ENCODE measurements at regions not wholly inside any gene's neighbourhood (a gene's known extent, or its start where the extent isn't known, plus 50 kb on each side); places are given as distances from the start of the nearest gene placed in this dataset.

DNA sequence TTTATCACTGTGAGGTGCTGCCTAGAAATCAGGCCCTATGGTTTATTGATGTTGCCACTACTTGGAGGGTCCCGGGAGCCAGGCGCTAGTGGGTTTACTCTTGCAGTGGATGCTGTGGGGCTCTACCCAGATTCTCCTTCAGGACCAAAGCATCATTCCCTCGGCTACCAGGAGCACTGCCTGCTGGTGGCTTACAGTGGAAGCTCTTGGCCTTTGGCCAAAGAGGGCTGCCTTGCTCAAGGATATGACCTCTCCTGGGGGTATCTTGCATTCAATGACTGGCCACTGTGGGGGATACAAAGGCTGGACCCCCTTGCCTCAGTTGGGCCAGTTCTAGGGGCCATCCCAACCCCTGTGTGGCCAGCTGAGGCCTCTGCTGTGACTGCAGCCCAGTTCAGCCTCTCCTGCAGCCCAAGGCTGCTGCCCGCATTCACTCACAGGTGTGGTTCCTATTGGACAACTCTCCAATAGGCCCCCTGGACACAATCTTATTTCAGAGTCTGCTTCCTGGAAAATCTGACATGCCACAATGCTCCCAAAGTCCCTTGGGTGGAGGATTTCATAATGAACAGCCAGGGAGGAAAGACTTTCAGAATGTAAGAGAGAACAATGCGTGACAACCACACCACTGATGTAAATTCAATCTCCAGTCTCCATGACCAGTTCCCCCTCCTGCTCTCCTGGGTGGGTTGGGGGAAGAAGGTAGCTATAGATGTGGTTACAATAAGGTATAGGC, 196.3 kb downstream of the SNX10 start:
- DNase-seq (ENCODE audit: low spot score) = no peak

DNA sequence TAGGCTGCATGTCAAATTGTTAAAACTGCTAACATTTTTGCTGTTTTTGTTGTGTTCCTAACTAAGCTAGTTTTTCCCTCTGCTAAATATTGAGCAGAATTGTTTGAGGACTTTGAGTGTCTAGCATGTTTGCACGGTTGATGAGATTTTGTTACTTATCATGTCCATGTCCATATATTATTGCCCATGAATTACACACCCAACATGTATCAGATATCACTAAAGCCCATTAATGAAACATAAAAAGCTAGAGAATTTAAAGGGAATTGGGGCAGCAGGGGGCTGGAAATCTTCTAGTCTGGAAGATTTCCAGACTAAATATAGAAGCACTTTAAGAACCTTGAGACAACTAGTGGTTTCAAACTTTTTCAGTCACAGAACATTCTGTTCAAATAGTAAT, 197.7 kb downstream of the SNX10 start:
- no peak for DNase-seq (ENCODE audit: low spot score)

DNA sequence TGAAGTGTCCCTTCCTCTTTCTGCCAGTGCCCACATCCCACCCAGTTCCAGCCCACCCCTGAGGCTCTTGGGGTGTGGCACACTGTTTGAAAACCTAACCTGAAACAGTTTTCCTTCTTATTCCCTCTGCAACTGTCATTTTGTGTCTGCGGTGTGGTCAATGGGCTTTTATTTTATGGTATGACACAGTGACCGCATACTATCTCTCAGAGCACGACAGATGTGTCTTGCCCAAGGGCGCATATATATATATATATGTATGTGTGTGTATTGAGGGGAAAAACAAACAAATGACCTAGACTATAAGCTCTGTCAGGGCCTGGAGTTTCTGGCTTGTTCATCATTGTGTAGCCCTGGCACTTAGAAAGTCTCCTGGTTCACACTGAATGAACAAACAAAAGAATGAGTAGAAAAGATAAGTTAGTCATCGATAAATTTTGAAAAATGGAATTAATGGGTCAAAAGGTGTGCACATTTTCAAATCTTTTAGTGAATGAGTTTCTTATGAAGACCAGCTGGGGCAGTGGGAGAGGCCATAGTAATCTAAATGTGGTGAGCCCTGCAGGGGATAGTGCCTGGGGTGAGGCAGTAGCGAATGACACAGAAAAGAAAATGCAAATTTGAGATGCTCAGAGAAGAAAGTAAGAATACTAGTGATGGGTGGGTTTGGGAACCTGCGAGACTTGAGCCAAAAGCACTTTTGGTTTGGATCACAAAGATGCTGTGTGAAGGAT, 198.4 kb downstream of the SNX10 start:
- no peak for DNase-seq (ENCODE audit: low spot score)

DNA sequence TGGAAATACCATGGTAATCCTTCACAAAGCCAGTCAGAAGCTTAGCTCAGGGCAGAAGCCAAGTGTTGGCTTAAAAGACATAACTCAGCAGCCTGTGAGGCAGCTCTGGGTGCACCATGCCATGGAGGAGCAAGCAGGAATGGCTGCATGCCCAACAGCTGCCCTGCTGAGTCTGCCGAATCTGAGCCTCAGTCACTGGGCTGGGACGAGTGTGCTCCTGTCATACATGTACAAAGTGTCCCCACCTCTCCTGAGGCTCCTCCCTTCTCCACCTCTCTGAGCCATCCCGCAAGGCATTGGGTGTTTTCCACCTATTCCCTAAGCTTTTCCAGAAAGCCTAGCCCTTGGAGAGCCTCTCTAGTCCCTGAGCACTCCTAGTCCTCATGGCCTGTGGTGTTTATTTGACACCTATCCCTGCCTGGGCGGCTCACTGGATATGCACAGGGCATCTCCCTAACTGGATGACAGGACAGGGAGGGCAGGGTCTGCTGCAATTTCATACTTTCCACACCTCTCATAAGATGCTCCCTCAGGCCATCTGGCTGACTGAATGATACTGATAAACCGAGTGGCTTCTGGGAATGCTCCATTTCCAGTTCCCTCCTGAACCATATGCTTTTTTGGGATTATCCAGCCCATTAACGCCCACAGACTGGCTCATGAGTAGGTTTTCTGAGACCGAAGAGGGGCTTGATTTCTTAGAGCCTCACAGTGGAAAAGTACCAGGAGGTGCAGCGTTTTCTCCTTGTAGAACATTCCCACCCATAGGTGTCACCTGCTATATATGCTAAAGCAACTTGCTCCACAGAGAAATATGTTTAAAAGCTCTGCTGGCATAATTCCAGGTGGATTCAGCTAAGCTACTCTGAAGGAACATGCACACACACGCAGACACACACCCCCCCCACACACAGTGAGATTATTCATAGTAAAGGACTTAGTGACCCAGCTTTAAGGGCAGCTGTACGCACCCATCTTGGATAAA, 199.3 kb downstream of the SNX10 start:
- DNase-seq (ENCODE audit: low spot score) = peak; percentile 25

DNA sequence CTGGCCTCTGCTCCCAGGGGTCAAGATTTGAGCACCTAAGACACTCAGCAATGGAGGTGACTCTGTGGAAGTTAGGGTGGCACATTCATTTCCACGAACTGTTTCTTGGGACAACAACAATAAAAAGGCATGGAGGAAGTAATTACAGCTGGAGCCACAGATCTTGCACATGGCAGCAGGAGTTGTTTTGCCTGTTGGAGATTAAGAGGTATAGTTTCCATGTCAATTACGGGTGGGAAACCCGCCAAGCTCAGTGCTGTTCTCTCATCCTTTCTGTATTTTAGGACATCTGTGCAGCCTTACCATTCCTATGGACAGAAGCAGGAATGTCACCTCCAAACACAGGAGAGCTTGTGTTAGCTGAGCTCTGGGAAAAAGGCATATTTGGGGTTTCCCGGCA, 201.2 kb downstream of the SNX10 start:
- no peak for DNase-seq (ENCODE audit: low spot score)

DNA sequence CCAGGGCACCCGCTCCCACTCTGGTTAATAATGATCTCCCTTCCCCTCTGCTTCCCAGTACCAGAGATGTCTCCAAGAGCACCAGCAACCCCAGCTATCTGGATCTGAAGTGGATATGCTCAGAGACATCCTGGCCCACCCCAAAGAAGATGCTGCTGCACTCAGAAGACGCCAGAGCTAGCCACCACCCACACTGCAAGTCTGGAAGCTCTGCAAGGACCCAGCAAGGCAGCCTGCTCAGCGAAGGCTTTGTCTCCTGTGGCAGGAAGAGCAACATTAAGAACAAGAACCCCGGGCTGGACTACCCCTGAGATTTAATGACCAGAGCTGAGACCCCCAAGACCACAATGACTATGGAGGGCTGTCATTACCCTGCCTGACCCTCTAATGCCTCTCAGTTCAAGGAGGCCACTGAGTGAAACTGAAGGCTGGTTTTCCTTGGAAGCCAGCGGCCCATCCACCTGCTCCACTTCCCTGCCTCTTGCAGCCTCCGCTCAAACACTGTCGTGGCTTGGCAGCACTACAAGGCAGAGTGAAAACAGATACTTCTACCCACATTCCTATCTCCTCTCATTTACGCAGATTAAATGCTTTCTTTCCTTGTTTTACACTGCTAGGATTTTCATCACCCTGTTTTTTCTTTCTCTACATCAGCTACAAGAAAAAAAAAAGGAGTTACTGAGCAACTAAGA, 202.2 kb downstream of the SNX10 start:
- no peak for DNase-seq (ENCODE audit: low spot score)

DNA sequence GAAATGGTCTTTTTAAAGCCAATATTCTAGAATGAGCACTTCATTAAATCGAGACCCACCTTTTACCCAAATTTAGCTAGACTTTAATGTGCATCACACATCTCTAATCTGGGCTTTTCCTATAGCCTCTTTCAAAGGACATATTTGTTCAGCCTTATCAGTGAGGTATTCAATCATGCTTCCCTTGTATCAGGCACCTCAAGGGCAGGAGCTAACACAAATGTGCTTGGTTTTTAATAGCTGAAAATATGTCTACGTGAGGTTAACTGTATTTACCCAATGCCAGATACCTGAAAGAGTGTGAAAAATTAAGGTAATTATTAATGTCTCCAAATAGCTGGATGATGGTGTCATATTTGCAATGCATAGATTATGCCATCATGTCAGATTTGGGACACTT, 203.9 kb downstream of the SNX10 start:
- DNase-seq (ENCODE audit: low spot score) = no peak

DNA sequence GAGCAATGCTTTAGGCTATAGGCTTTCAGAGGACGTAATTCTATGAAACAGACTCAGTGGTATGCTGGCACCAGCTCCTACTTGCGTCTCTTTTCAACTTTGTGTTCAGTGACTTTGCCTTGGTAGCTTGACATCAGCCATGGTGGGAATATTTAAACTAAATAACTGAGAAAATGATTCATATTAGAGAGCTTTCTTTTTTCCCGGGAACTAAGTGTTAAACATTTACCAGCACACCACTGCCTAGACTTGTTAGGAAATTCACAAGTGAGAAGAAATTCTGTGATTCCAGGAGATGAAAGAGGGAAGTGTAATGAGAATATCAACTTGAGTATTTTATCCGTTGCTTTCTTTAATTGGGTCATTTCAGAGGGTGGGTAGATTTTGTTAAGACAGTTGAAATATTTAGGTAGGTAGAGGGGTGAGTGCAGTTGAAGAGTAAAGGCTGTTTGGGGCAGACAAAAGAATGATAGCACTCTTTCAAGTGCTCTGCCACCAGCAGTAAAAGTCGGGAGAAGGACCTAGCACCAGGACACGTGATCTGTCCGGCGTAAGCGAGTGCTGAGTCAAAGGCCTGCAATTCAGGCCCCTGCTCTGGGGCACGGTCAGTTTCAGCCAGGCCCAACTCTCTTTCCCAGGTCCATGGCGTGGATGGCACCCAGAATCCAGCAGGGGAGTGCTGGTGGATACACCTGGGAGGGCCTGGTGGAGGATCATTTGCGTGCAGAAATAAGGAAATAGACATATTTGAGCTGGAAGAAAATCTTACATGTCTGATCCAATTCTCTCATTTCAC, 206.3 kb downstream of the SNX10 start:
- no peak for DNase-seq (ENCODE audit: low spot score)

DNA sequence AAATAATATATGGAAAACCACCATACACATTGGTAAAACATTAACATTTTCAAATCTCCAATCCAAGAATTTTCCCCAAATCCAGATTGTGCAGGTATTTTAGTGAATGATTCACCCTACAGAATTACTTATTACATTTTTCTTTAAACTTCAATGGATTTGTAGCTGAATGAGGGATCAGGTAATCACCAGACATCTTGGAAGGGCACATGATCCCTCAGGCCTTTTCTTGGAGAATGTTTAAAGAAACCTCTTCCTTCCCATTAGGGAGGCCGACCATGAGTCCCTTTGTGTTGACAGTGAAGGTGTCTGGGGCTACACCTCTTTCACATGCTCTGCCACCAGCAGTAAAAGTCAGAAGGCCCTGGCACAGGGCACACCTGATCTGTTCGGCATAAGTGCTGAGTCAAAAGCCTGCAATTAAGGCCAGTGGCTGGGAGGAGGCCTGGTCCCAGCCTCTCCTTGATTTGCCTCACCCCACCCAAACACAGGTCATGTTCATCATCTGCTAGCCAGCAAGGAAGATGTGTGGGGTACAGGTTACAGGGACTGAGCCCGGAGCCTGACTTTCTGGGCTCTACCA, 207.7 kb downstream of the SNX10 start:
- DNase-seq (ENCODE audit: low spot score) = no peak

DNA sequence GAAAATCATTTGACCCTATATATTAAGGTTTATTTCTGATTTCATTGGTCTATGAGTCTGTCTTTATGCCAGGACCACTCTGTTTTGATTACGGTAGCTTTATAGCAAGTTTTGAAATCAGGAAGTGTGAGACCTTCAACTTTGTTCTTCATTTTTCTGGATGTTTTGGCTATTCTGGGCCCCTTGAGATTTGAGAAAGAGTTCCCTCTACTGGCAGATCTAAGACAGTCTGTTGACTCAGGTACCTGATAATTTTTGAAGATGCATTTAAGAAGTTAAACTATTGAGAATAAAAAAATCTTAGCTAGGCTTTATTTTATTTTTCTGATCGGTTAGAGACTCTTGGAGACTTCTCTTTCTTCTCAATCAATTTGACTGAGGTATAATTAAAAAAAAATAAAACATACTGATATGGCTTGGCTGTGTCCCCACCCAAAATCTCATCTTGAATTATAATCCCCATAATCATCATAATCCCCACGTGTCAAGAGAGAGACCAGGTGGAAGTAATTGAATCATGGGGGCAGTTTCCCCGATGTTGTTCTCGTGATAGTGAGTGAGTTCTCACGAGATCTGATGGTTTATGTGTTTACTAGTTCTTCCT, 209.2 kb downstream of the SNX10 start:
- peak; percentile 57 for DNase-seq (ENCODE audit: low spot score)

DNA sequence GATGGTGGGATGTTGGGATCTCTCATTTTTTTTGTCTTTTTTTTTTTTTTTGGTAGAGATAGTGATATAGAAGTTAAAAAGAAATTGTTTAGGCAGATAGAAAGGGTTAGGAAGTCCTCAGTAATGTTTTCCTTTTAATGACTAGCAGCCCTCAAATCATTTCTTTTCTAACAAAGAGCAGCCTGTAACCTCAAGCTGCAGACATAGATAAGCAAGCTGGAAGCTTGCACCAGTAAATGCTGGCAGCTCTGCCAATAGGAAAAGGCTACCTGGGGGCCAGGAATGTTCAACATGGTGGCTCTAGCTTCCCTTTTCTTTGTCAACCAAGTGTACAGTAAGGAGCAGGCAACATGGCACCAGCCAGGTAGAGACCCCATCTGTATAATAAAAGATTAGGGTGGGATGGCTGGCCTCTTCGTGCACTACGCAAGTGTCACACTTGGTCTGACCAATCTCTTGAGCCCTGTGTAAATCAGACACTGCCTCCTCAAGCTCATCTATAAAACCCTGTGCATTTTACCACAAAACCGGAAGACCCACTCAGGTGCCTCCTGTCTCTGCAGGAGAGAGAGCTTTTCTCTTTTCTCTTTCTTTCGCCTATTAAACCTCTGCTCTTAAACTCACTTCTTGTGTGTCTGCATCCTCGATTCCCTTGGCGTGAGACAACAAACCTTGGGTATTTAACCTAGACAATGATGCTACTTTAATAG, 212.9 kb downstream of the SNX10 start:
- no peak for DNase-seq (ENCODE audit: low spot score)

DNA sequence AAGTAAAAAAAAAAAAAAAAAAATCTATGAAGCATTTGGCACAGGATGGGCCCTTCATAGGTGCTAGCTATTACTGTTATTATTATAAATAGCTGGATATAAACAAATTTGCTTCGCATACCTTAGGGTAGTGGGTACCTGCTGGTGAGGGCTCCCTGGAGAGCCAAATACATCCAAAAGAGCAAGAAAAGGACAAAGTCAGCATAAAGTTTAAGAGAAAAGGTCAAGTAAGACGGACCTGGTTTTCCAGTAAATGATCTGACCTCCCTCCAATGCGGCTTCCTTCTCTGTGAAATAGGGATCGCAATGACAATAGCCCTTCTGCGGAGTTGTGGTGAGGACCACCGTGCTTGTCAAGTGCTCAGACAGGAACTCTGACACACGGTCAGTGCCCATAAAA, 214.5 kb downstream of the SNX10 start:
- no peak for DNase-seq (ENCODE audit: low spot score)

DNA sequence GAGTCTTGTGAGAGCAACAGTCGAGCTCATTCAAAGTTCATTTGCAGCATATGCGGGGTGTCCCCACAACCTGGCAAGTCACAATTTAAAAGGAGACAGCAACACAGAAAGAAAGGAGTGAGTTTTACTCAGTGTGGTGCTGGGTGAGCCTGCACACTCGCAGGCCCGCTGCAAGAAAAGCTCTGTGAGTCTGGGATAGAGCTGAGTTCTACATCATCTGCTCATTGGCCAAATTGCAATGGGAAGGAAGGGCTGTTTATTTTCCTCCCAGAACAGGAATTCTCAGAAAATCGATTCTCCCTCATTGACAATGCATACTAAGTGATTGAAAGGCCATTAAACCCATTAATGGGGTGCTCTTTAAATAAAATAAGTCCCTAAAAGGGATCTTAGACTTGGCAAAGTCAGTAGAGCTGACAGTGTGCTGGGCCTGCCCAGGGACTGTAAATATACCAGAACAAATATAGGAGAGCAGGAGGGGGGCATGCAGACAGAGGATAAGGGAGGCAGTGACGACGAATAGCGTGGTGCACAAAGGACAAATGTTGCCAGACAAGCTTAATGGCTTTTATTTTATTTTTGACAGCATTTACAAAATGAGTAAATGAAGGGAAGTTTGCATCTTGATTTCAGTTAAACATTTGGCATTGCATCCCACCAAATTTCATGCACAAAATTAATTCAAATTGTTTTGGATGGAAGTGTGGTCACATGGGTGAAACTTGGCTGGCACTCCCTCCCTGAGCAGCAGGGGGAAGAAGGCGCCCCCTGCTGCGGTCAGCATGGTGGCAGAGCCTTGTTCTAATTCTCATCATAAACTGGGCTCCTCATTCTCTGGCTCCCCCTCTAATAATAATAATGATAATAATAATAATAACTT, 215.7 kb downstream of the SNX10 start:
- DNase-seq (ENCODE audit: low spot score) = no peak

DNA sequence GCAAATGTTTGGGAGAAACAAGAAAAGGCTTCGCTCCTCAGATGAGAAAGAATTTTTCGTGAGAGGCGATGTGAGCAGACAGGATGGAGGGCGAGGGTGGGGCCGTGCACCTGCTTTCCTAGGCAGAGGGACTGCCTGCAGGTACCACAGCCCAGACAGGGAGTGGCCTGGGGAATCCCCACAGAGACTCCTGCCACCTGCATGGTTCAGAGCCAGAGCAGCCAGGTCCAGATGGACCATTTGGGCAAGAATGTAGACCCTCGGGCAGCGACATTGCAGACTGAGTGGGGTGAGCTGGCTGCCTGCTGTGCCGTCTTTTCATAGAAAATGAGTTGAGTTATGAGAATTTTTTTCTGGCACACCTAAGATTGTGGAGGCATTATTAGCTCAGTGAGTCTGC, 216.8 kb downstream of the SNX10 start:
- DNase-seq (ENCODE audit: low spot score) = no peak

DNA sequence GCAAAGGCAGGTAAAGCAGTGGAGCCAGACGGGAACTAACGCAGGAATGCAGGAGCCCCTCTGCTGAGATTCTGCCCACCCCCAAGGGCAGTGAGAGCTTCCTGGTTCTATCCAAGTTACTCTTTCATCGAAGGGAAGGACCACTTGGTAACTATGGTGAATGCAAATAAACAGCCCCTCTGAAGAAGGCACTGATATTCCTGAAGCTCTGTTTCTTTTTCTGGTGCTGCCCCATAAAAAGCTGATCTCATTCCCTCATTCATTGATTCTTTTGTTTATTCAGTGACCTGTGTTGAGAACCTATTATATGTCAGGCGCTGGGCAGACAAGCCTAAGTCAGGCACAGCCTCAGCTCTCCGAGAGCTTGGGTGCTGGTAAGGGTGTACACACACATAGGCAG, 217.3 kb downstream of the SNX10 start:
- DNase-seq (ENCODE audit: low spot score) = no peak

DNA sequence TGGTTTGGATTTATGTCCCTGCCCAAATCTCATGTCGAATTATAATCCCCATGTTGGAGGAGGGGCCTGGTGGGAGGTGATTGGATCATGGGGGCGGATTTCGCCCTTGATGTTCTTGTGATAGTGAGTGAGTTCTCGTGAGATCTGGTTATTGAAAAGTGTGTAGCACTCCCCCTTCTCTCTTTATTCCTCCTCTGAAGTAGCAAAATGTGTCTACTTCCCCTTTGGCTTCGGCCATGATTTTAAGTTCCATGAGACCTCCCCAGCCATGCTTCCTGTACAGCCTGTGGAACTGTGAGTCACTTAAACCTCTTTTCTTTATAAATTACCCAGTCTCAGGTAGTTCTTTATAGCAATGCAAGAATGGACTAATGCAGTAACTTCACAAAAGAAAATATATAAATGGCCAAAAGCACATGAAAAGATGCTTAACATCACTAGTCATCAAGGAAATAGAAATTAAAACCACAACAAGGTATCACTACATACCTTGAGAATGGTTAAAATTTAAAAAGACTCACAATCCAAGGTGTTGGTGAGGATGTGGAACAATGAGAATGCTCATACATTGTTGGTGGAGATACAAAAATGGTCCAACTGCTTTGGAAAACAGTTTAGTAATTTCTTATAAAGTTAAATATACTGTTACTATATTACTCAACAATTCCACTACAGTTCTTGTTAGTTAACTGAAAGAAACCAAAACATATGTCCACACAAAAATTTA, 218.7 kb downstream of the SNX10 start:
- DNase-seq (ENCODE audit: low spot score) = no peak

DNA sequence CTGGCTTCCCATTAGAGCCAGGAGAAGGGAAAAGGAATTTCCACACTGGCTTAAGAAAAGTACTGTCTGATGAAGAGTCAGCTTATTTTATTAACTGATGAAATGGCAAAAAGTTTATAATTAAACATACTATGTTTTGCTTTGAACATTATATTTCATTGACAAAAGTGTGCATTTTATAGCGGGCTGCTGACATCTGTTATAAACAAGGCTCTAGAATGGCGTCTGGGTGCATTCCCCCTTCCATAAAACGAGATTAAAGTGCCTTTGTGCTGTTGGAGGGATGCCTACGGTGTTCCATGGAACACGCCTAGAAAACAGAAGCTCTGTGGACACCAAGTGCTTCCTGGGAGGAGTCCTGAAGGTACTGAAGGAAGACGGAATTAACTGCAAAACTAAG, 220.2 kb downstream of the SNX10 start:
- DNase-seq (ENCODE audit: low spot score) = no peak

DNA sequence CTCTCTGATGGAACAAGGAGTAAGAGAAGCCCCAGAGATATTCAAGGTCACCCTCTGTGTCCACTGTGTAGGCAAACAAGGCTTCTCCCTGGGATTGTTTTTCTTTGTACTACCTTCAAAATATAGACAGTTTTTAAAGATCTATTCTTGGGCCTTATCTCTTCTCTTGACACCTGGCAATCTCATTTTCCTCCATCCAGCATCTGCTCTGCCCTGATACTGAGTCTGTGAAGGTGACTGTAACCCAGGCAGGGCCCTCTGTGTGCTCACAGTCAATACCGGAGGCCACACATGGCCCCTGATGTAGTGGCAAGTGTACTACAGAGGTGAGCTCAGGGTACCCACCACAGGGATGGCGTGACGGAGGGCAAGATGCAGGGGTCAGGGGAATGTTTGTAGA, 221.1 kb downstream of the SNX10 start:
- DNase-seq (ENCODE audit: low spot score) = no peak
